Hepatocyte (in vitro differentiated cells): ENCODE measurements at regions not wholly inside any gene's neighbourhood (a gene's known extent, or its start where the extent isn't known, plus 50 kb on each side); places are given as distances from the start of the nearest gene placed in this dataset.
A peak's percentile ranks its signal among the peaks of the same experiment; 100 is the strongest.

Source experiments
- DNase-seq: peaks from one replicate; pipeline ENCODE4 v3.0.0-alpha.2; 2016; ENCODE audit warnings: low spot score
- H2AFZ ChIP-seq: fragments of 200-600 bp; sonication (generic); 2 replicates; pipeline ENCODE4 v1.6.0; 2016; ENCODE audit warnings: antibody characterized with exemption, mild to moderate bottlenecking
- H3K27ac ChIP-seq: fragments of 200-600 bp; sonication (generic); 2 replicates; pipeline ENCODE4 v1.5.1; 2016; ENCODE audit warnings: mild to moderate bottlenecking
- H3K27me3 ChIP-seq: fragments of 200-600 bp; sonication (generic); 2 replicates; pipeline ENCODE4 v1.6.1; 2016
- H3K36me3 ChIP-seq: fragments of 200-600 bp; sonication (generic); replicated peaks from 2 replicates; pipeline ENCODE4 v1.5.1; 2016; ENCODE audit warnings: low read depth; ENCODE audit not compliant: insufficient read depth
- H3K4me1 ChIP-seq: fragments of 200-600 bp; sonication (generic); 2 replicates; pipeline ENCODE4 v1.5.1; 2016; ENCODE audit warnings: mild to moderate bottlenecking, moderate library complexity; ENCODE audit not compliant: insufficient read depth
- H3K4me2 ChIP-seq: fragments of 200-600 bp; sonication (generic); 2 replicates; pipeline ENCODE4 v1.6.0; 2016
- H3K4me3 ChIP-seq: fragments of 200-600 bp; sonication (generic); 2 replicates; pipeline ENCODE4 v1.5.1; 2016; ENCODE audit warnings: mild to moderate bottlenecking
- H3K79me2 ChIP-seq: fragments of 200-600 bp; sonication (generic); 2 replicates; pipeline ENCODE4 v1.6.0; 2017; ENCODE audit warnings: mild to moderate bottlenecking
- H3K9me2 ChIP-seq: fragments of 200-600 bp; sonication (generic); replicated peaks from 2 replicates; pipeline ENCODE4 v1.6.0; 2017; ENCODE audit warnings: mild to moderate bottlenecking; ENCODE audit not compliant: insufficient read depth
- H3K9me3 ChIP-seq: fragments of 200-600 bp; sonication (generic); 2 replicates; pipeline ENCODE4 v1.5.1; 2016; ENCODE audit warnings: low read depth, mild to moderate bottlenecking
- H4K20me1 ChIP-seq: fragments of 200-600 bp; sonication (generic); 2 replicates; pipeline ENCODE4 v1.6.0; 2016; ENCODE audit warnings: mild to moderate bottlenecking; ENCODE audit not compliant: insufficient read depth, poor library complexity, severe bottlenecking
- CTCF ChIP-seq: fragments of 200-600 bp; sonication (generic); IDR thresholded peaks from 2 replicates; pipeline ENCODE4 v1.5.1; 2016; ENCODE audit warnings: antibody characterized with exemption, mild to moderate bottlenecking; ENCODE audit not compliant: poor library complexity
- EZH2 ChIP-seq: fragments of 200-600 bp; sonication (generic); IDR thresholded peaks from 2 replicates; pipeline ENCODE4 v1.6.1; 2016; ENCODE audit warnings: antibody characterized with exemption, mild to moderate bottlenecking, borderline replicate concordance
- EZH2phosphoT487 ChIP-seq: fragments of 200-600 bp; sonication (generic); IDR thresholded peaks from one replicate; pipeline ENCODE4 v1.6.1; 2018; ENCODE audit warnings: antibody characterized with exemption, mild to moderate bottlenecking, low read depth, moderate library complexity; ENCODE audit not compliant: unreplicated experiment, severe bottlenecking
- WGBS: methylation state at CpG from one replicate; pipeline ENCODE4 v1.1.6; 2016; ENCODE audit warnings: low lambda C conversion rate; ENCODE audit errors: missing lambda C conversion rate; 5-methylcytosine and 5-hydroxymethylcytosine counted together

GRCh38 chr10:28949005-28950004 is 272.0 kb downstream of the BAMBI start:
- DNase-seq = peak; percentile 31
- Histone ChIP-seq H3K27ac (peak overlapping the region; percentile 53), H3K36me3 (no peaks in the 10 kb centered on the region), H3K9me2 (no peaks in the 10 kb centered on the region), H3K4me2 (no peak overlapping the region), H3K4me1 (peaks cover 8% of the 10 kb centered on the region), H3K79me2 (no peaks in the 10 kb centered on the region), H2AFZ (no peak overlapping the region), H3K4me3 (no peak overlapping the region), H4K20me1 (no peaks in the 10 kb centered on the region), H3K9me3 (no peaks in the 10 kb centered on the region), H3K27me3 (no peaks in the 10 kb centered on the region)
- TF ChIP-seq EZH2phosphoT487 (no peak), EZH2 (no peak), CTCF (no peak)
- WGBS = 64% methylated on average over 8 of the region's 8 CpGs

GRCh38 chr10:28951484-28951883 is 274.2 kb downstream of the BAMBI start:
- Histone ChIP-seq H2AFZ (no peak overlapping the region), H3K36me3 (no peaks in the 10 kb centered on the region), H3K4me3 (no peak overlapping the region), H3K4me2 (no peak overlapping the region), H3K27ac (no peak overlapping the region), H3K9me3 (no peaks in the 10 kb centered on the region), H3K4me1 (peaks cover 8% of the 10 kb centered on the region), H3K27me3 (no peaks in the 10 kb centered on the region), H3K9me2 (no peaks in the 10 kb centered on the region), H4K20me1 (no peaks in the 10 kb centered on the region), H3K79me2 (no peaks in the 10 kb centered on the region)
- no peak for DNase-seq
- 88% methylated on average over 6 of the region's 6 CpGs for WGBS
- no peak for TF ChIP-seq CTCF
- no peak for TF ChIP-seq EZH2phosphoT487
- TF ChIP-seq EZH2 = no peak

GRCh38 chr10:28952523-28952922 is 275.2 kb downstream of the BAMBI start:
- no peak overlapping the region for H3K27ac ChIP-seq
- H3K79me2 ChIP-seq = no peaks in the 10 kb centered on the region
- no peaks in the 10 kb centered on the region for H4K20me1 ChIP-seq
- no peaks in the 10 kb centered on the region for H3K27me3 ChIP-seq
- no peaks in the 10 kb centered on the region for H3K36me3 ChIP-seq
- H3K9me3 ChIP-seq = no peaks in the 10 kb centered on the region
- peaks cover 8% of the 10 kb centered on the region for H3K4me1 ChIP-seq
- no peak for TF ChIP-seq EZH2
- no peak for TF ChIP-seq CTCF
- TF ChIP-seq EZH2phosphoT487 = no peak
- H3K4me3 ChIP-seq = no peak overlapping the region
- DNase-seq = no peak
- H3K4me2 ChIP-seq = no peak overlapping the region
- no peaks in the 10 kb centered on the region for H3K9me2 ChIP-seq
- H2AFZ ChIP-seq = no peak overlapping the region
